ENCODE measurements at regions not wholly inside any gene's neighbourhood (a gene's known extent, or its start where the extent isn't known, plus 50 kb on each side); places are given as distances from the start of the nearest gene placed in this dataset.
"Not testable (repeated sequence)": the region's sequence is repeated elsewhere in the genome, so short reads cannot be mapped to it uniquely, and the experiment has no call there.

- DNase-seq (ENCODE audit: low read depth, low spot score) = no peak
Observed at GRCh38 chr12:114123108-114123507, 157.0 kb upstream of the RBM19 start.

- DNase-seq (ENCODE audit: low read depth, low spot score) = no peak
Observed at GRCh38 chr12:114122016-114122415, 155.9 kb upstream of the RBM19 start.

- no peak for DNase-seq (ENCODE audit: low read depth, low spot score)
Observed at GRCh38 chr12:114119316-114119715, 153.2 kb upstream of the RBM19 start.

- DNase-seq (ENCODE audit: low read depth, low spot score) = no peak
Observed at GRCh38 chr12:114096461-114096860, 130.3 kb upstream of the RBM19 start.

- DNase-seq (ENCODE audit: low read depth, low spot score) = no peak
Observed at GRCh38 chr12:114093520-114093919, 127.4 kb upstream of the RBM19 start.

GRCh38 chr12:114092981-114093380 is 126.9 kb upstream of the RBM19 start:
- DNase-seq (ENCODE audit: low read depth, low spot score) = no peak

- DNase-seq (ENCODE audit: low read depth, low spot score) = no peak
Observed at GRCh38 chr12:114090211-114090610, 124.1 kb upstream of the RBM19 start.

GRCh38 chr12:114073076-114073475 is 107.0 kb upstream of the RBM19 start:
- DNase-seq (ENCODE audit: low read depth, low spot score) = no peak

GRCh38 chr12:114069507-114069906 is 103.4 kb upstream of the RBM19 start:
- DNase-seq (ENCODE audit: low read depth, low spot score) = no peak

- no peak for DNase-seq (ENCODE audit: low read depth, low spot score)
Observed at GRCh38 chr12:114064497-114064896, 98.4 kb upstream of the RBM19 start.

- not testable (repeated sequence) for DNase-seq (ENCODE audit: low read depth, low spot score)
Observed at GRCh38 chr12:114064034-114064433, 97.9 kb upstream of the RBM19 start.

- DNase-seq (ENCODE audit: low read depth, low spot score) = no peak
Observed at GRCh38 chr12:114063435-114063834, 97.3 kb upstream of the RBM19 start.

- peak; percentile 17 for DNase-seq (ENCODE audit: low read depth, low spot score)
Observed at GRCh38 chr12:114056351-114056750, 90.2 kb upstream of the RBM19 start.

GRCh38 chr12:114054982-114055381 is 88.9 kb upstream of the RBM19 start:
- no peak for DNase-seq (ENCODE audit: low read depth, low spot score)

- no peak for DNase-seq (ENCODE audit: low read depth, low spot score)
Observed at GRCh38 chr12:114046236-114046998, 80.3 kb upstream of the RBM19 start.

- no peak for DNase-seq (ENCODE audit: low read depth, low spot score)
Observed at GRCh38 chr12:114045349-114045748, 79.2 kb upstream of the RBM19 start.

GRCh38 chr12:114041590-114041989 is 75.5 kb upstream of the RBM19 start:
- no peak for DNase-seq (ENCODE audit: low read depth, low spot score)

GRCh38 chr12:114041136-114041535 is 75.0 kb upstream of the RBM19 start:
- DNase-seq (ENCODE audit: low read depth, low spot score) = no peak

GRCh38 chr12:114038962-114039361 is 72.8 kb upstream of the RBM19 start:
- no peak for DNase-seq (ENCODE audit: low read depth, low spot score)

- no peak for DNase-seq (ENCODE audit: low read depth, low spot score)
Observed at GRCh38 chr12:114032801-114033200, 66.7 kb upstream of the RBM19 start.

GRCh38 chr12:114030451-114030850 is 64.3 kb upstream of the RBM19 start:
- DNase-seq (ENCODE audit: low read depth, low spot score) = no peak

GRCh38 chr12:114026805-114027204 is 60.7 kb upstream of the RBM19 start:
- DNase-seq (ENCODE audit: low read depth, low spot score) = no peak

GRCh38 chr12:114025935-114026334 is 59.8 kb upstream of the RBM19 start:
- DNase-seq (ENCODE audit: low read depth, low spot score) = no peak

- DNase-seq (ENCODE audit: low read depth, low spot score) = not testable (repeated sequence)
Observed at GRCh38 chr12:114022081-114022480, 56.0 kb upstream of the RBM19 start.

Data from astrocyte of the hippocampus (primary cell).